Fibroblast of skin of back (primary cell): ENCODE measurements at regions not wholly inside any gene's neighbourhood (a gene's known extent, or its start where the extent isn't known, plus 50 kb on each side); places are given as distances from the start of the nearest gene placed in this dataset.

ENCODE experiments used
- DNase-seq: peaks from one replicate; pipeline ENCODE4 v3.0.0-alpha.2; 2013

- no peak for DNase-seq
Measured at GRCh38 chr6:81813305-81813704, 60.8 kb upstream of the TENT5A start.

DNA sequence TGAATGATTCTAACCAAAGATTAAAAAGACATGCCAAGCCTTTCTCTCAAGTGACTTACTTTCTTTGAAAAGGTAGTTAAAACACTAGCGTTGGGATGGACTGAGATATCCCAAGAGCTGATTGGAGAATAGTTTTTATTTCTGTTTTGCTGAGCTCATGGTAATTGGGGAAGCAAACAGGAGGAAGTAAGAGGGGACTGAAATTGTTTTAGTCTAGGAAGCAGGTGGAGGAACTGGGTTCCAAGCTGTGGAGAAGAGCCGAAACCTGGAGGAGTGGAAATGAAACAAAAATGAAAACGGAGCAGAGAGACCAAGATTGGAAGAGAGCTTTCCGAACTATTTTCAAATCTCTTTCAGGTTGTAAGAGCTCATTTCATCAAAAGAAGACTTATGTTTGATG lies 59.9 kb upstream of the TENT5A start:
- DNase-seq: no peak

GRCh38 chr6:81808851-81809570 lies 56.5 kb upstream of the TENT5A start:
- DNase-seq: no peak

DNA sequence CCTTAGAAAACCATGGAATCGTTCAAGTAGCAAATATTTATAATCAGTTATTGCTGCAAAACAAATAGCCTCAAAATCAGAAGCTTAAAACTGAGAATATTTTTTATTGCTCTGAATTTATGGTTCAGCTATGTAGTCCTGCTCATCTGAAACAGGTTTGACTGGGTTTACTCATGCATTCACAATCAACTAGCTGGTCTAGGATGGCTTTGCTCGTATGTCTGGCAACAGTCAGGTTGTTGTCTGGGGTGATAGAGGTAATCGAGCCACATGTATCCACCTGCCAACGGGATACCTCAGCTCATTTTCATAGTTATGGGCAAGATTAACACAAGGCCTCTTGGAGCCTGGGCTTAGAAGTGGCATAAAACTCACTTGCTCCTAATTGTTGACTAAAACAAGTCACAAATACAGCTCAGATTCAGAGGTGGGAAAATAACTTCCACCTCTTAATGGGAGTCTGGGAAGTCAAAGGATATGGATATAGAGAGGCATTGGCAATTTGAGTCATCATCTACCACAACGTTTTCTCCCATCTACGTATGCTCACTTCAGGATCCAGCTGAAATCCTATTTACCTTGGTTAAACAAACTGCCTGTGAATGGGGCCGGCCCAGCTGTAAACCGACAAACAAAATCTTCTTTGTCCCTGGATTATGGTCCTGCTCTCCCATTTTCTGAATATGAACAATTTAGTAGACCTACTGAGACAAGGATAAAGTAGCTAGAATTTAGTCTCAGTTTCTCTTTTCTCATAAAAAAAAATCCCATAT lies 54.5 kb upstream of the TENT5A start:
- no peak for DNase-seq

GRCh38 chr6:81802356-81802755 lies 49.9 kb upstream of the TENT5A start:
- no peak for DNase-seq
